Loucy (cell line): ENCODE measurements at regions not wholly inside any gene's neighbourhood (a gene's known extent, or its start where the extent isn't known, plus 50 kb on each side); places are given as distances from the start of the nearest gene placed in this dataset.

ENCODE experiments used
- H2AFZ ChIP-seq: fragments of 200-600 bp; sonication (generic); 2 replicates; pipeline ENCODE4 v1.6.0; 2016; ENCODE audit warnings: antibody characterized with exemption, mild to moderate bottlenecking, low read length, moderate library complexity
- H3F3A ChIP-seq: fragments of 200-600 bp; 2 replicates; pipeline ENCODE4 v1.6.0; 2016; ENCODE audit warnings: antibody characterized with exemption, low read depth, mild to moderate bottlenecking
- H3K27me3 ChIP-seq: fragments of 200-600 bp; sonication (generic); 2 replicates; pipeline ENCODE4 v1.6.1; 2014; ENCODE audit warnings: low read length, mild to moderate bottlenecking; ENCODE audit not compliant: insufficient read depth, poor library complexity, severe bottlenecking
- H3K36me3 ChIP-seq: fragments of 200-600 bp; sonication (generic); 2 replicates; pipeline ENCODE4 v1.6.1; 2016; ENCODE audit warnings: low read length; ENCODE audit not compliant: insufficient read depth
- H3K4me1 ChIP-seq: fragments of 200-600 bp; sonication (generic); 2 replicates; pipeline ENCODE4 v1.5.1; 2014; ENCODE audit warnings: low read length, mild to moderate bottlenecking; ENCODE audit not compliant: insufficient read depth, poor library complexity, severe bottlenecking
- H3K4me2 ChIP-seq: fragments of 200-600 bp; sonication (generic); 2 replicates; pipeline ENCODE4 v1.6.0; 2014; ENCODE audit warnings: antibody characterized with exemption, low read length, low read depth, mild to moderate bottlenecking; ENCODE audit not compliant: poor library complexity, severe bottlenecking
- H3K4me3 ChIP-seq: fragments of 200-600 bp; sonication (generic); 2 replicates; pipeline ENCODE4 v1.5.1; 2014; ENCODE audit warnings: low read length, mild to moderate bottlenecking, mixed read lengths; ENCODE audit not compliant: poor library complexity, severe bottlenecking
- H3K79me2 ChIP-seq: fragments of 200-600 bp; sonication (generic); 2 replicates; pipeline ENCODE4 v1.6.1; 2014; ENCODE audit warnings: low read length; ENCODE audit not compliant: insufficient read depth
- H3K9ac ChIP-seq: fragments of 200-600 bp; sonication (generic); 2 replicates; pipeline ENCODE4 v1.6.0; 2014; ENCODE audit warnings: mild to moderate bottlenecking, low read depth, low read length, moderate library complexity; ENCODE audit not compliant: poor library complexity, severe bottlenecking
- H3K9me2 ChIP-seq: fragments of 200-600 bp; sonication (generic); replicated peaks from 2 replicates; pipeline ENCODE4 v1.6.1; 2016; ENCODE audit warnings: low read depth, low read length, mixed read lengths
- H3K9me3 ChIP-seq: fragments of 200-600 bp; sonication (generic); 2 replicates; pipeline ENCODE4 v1.6.1; 2014; ENCODE audit warnings: mild to moderate bottlenecking, antibody characterized with exemption, low read length, low read depth; ENCODE audit not compliant: insufficient read depth
- H4K20me1 ChIP-seq: fragments of 200-600 bp; sonication (generic); 2 replicates; pipeline ENCODE4 v1.6.0; 2014; ENCODE audit warnings: antibody characterized with exemption, low read length, mild to moderate bottlenecking; ENCODE audit not compliant: insufficient read depth, poor library complexity, severe bottlenecking
- EZH2phosphoT487 ChIP-seq: fragments of 200-600 bp; IDR thresholded peaks from 2 replicates; pipeline ENCODE4 v1.6.1; 2018; ENCODE audit warnings: antibody characterized with exemption, mild to moderate bottlenecking, moderate library complexity, borderline replicate concordance
- TF ChIP-seq, protein P1 (sequence below): fragments of 200-600 bp; sonication (generic); conservative IDR thresholded peaks from 2 replicates; pipeline ENCODE4 v1.5.1; 2014; ENCODE audit warnings: mild to moderate bottlenecking, antibody characterized with exemption, low read length

DNA sequence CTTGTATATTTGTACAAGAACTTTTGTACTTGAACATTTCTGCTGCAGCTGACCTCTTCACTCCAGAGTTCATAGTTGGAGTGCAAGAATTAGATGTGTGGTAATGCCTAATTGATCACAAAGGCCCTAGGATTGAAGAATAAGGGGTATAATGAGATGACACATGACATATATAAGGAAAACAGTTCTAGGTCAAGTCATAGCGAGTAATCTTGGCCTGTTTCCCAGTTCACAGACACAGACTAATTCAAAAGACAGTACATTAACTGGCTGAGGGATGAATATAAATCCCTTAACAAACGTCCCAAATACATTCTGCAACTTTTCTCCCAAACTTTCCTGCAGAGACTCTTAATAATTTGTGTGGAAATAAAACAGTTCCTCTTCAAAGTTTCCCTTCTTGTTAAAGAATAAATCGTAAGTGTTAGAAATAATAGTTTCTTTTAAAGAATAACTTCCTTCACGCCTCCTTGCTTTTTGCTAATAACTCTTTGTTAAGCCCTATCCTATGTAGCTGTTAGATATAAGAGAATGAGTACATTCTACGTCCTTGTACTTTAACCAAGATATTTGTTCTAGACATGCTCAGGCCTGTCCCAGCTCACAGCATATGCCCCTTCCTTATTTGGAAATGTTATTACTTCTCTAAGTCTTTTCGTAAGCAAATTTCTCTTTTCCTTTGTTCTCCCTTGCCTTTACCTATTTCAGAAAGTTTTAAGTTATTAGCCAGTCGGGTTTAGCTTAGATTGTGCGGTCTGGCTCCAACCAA is 556.4 kb upstream of the CTNND2 start:
- no peak overlapping the region for H2AFZ ChIP-seq
- no peaks in the 10 kb centered on the region for H3K36me3 ChIP-seq
- H3K4me1 ChIP-seq, result no peaks in the 10 kb centered on the region
- H4K20me1 ChIP-seq, result no peaks in the 10 kb centered on the region
- H3K9me2 ChIP-seq, result no peaks in the 10 kb centered on the region
- no peaks in the 10 kb centered on the region for H3K27me3 ChIP-seq
- H3K79me2 ChIP-seq, result no peaks in the 10 kb centered on the region
- TF ChIP-seq, protein P1, sequence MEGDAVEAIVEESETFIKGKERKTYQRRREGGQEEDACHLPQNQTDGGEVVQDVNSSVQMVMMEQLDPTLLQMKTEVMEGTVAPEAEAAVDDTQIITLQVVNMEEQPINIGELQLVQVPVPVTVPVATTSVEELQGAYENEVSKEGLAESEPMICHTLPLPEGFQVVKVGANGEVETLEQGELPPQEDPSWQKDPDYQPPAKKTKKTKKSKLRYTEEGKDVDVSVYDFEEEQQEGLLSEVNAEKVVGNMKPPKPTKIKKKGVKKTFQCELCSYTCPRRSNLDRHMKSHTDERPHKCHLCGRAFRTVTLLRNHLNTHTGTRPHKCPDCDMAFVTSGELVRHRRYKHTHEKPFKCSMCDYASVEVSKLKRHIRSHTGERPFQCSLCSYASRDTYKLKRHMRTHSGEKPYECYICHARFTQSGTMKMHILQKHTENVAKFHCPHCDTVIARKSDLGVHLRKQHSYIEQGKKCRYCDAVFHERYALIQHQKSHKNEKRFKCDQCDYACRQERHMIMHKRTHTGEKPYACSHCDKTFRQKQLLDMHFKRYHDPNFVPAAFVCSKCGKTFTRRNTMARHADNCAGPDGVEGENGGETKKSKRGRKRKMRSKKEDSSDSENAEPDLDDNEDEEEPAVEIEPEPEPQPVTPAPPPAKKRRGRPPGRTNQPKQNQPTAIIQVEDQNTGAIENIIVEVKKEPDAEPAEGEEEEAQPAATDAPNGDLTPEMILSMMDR, result no peak
- TF ChIP-seq EZH2phosphoT487, result no peak
- H3K4me3 ChIP-seq, result no peak overlapping the region
- H3K9ac ChIP-seq, result no peak overlapping the region
- no peaks in the 10 kb centered on the region for H3K9me3 ChIP-seq
- no peak overlapping the region for H3K4me2 ChIP-seq
- H3F3A ChIP-seq, result no peaks in the 10 kb centered on the region

DNA sequence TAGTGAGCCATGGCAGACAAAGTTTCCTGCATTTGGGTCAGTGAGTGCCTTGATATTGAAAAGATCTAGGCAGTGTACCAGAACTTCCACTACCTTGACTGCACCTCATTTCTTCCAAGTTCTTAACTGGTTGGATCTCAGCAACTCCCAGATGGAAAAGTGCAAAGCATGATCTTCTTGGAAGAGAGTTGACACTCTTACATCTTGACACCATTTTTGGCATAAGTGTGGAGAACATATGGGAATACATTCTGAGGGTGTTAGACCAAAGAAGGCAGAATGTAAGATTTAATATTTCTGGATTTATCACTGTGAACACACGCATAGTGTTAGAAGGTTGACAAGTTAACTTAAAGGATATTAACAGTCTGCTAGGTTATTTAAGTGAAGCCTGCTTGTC is 555.1 kb upstream of the CTNND2 start:
- no peak overlapping the region for H3K4me2 ChIP-seq
- no peak for TF ChIP-seq EZH2phosphoT487
- TF ChIP-seq, protein P1, result no peak

DNA sequence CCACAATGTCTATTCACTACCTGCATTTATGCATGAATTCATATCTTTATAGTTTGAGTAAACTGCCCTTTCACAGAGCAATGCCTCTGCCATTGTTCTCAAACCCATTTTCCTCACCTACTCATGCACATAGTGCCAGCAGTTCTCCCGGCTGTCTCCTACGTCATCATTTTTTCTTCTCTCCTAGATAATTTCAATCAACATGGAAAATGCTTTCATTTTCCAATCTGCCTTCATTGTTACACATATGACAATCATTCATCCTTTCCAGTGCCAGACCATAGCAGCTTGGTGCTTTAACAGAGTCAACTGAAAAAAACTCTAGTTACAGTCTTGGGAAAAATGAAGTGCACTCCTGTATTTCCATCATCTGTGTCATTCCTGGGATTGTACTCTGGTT is 514.8 kb upstream of the CTNND2 start:
- no peak overlapping the region for H3K4me2 ChIP-seq
- no peak overlapping the region for H2AFZ ChIP-seq
- H3K9ac ChIP-seq, result no peak overlapping the region
- no peak for TF ChIP-seq EZH2phosphoT487
- TF ChIP-seq, protein P1, result no peak
- H3K9me2 ChIP-seq, result no peaks in the 10 kb centered on the region
- H3K27me3 ChIP-seq, result no peaks in the 10 kb centered on the region
- H3K79me2 ChIP-seq, result no peaks in the 10 kb centered on the region
- no peak overlapping the region for H3K4me3 ChIP-seq
- H3K9me3 ChIP-seq, result no peaks in the 10 kb centered on the region
- H4K20me1 ChIP-seq, result no peaks in the 10 kb centered on the region
- H3K4me1 ChIP-seq, result no peaks in the 10 kb centered on the region
- H3F3A ChIP-seq, result no peaks in the 10 kb centered on the region
- H3K36me3 ChIP-seq, result no peaks in the 10 kb centered on the region

More for the DNA sequence above, 555.1 kb upstream of the CTNND2 start:
- no peak overlapping the region for H2AFZ ChIP-seq
- H3K79me2 ChIP-seq, result no peaks in the 10 kb centered on the region
- no peak overlapping the region for H3K4me3 ChIP-seq
- H3K27me3 ChIP-seq, result no peaks in the 10 kb centered on the region
- H3K4me1 ChIP-seq, result no peaks in the 10 kb centered on the region
- no peaks in the 10 kb centered on the region for H3F3A ChIP-seq
- no peaks in the 10 kb centered on the region for H3K9me3 ChIP-seq
- H3K9ac ChIP-seq, result no peak overlapping the region
- no peaks in the 10 kb centered on the region for H4K20me1 ChIP-seq
- no peaks in the 10 kb centered on the region for H3K36me3 ChIP-seq
- H3K9me2 ChIP-seq, result no peaks in the 10 kb centered on the region
